ENCODE measurements at regions not wholly inside any gene's neighbourhood (a gene's known extent, or its start where the extent isn't known, plus 50 kb on each side); places are given as distances from the start of the nearest gene placed in this dataset.

DNA sequence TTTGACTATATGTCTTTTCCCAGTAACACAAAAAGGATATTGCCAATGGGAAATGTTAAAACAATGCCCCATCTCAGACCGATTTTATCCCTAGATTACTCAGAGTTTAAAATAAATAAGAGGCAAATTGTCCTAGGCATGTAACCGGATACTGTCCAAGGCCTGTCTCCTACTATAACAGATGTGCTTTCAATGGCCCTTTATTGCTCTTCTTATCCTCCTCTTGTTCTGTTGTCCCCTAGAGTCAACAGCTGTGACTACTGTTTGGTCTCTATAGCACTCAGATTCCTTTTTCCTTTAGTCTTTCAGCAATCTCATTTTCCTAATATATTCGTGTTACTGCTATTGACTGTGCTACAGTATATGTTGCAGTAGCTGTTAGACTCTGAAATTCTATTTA is 66.8 kb upstream of the PLS3 start:
- no peak for FAIRE-seq
- TF ChIP-seq SPI1 (IDR thresholded peaks at IDR 0.05; ENCODE audit: low read depth, low read length) (no peak), POLR2A (IDR thresholded peaks at IDR 0.05; ENCODE audit: low read depth, low read length) (no peak), POLR2AphosphoS5 (IDR thresholded peaks at IDR 0.05; ENCODE audit: low read depth, low read length) (no peak), PAX5 (IDR thresholded peaks at IDR 0.05; ENCODE audit: insufficient read depth, low read length, severe bottlenecking) (no peak)
- no peak for DNase-seq (ENCODE audit: insufficient read length, low spot score)

DNA sequence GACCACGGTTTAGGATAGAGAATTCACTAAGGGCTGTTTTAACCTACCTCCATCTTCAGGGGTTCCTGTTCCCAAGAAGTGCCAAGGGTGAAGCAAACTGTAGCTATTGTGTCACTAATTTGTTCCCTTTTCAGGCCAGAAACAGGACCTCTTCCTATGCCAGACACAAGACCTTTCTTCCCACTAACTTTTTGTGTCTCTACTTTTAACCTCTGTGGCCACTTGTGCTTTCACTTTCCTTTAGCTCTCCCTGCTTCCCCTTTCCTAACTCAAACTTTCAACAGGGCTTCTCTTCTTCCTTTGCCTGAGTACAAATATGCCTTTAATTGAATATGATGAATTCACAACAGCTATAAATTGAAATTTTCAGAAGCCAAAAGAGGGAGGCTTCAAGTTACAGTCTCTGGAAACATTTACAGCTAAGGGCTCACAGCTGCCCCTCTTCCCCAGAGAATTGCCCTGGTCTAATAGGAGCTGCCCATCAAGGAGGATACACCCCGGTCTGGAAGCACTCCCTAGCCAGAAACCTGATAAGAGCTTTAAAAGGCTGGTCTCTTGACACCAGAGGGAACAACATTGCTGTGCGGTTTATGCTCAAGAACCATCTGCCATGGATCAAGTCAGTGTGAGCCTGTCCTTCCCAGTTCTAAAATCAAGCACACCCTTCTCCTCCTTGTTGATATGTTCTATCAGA is 61.7 kb upstream of the PLS3 start:
- FAIRE-seq: no peak
- TF ChIP-seq POLR2A (IDR thresholded peaks at IDR 0.05; ENCODE audit: low read depth, low read length): no peak
- TF ChIP-seq SPI1 (IDR thresholded peaks at IDR 0.05; ENCODE audit: low read depth, low read length): peak; percentile 23; the same call in 1 of the 2 replicates
- no peak for DNase-seq (ENCODE audit: insufficient read length, low spot score)

DNA sequence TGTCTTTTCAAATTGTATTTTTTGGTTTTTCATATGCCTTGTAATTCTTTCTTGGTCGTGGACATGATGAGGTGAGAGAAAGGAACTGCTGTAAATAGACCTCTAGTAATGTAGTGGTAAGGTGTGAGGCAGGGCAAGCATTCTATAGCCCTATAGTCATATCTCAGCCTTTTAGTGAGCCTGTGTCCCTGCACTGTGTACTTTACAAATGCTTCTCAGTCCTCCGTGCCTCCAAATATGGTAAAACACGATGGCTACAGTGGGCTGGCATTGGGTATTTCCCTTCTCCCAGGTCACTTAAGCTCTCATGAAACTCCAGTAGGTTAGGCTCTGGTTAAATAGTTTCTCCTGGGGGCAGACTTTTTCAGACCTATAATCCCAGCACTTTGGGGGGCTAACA is 57.9 kb upstream of the PLS3 start:
- TF ChIP-seq SPI1 (IDR thresholded peaks at IDR 0.05; ENCODE audit: low read depth, low read length) (no peak), PAX5 (IDR thresholded peaks at IDR 0.05; ENCODE audit: insufficient read depth, low read length, severe bottlenecking) (no peak), POU2F2 (IDR thresholded peaks at IDR 0.05; ENCODE audit: low read depth, low read length) (no peak), POLR2AphosphoS5 (IDR thresholded peaks at IDR 0.05; ENCODE audit: low read depth, low read length) (no peak), POLR2A (IDR thresholded peaks at IDR 0.05; ENCODE audit: low read depth, low read length) (no peak), TAF1 (IDR thresholded peaks at IDR 0.05; ENCODE audit: low read depth, low read length) (no peak)
- DNase-seq (ENCODE audit: insufficient read length, low spot score) (no peak), FAIRE-seq (no peak)

DNA sequence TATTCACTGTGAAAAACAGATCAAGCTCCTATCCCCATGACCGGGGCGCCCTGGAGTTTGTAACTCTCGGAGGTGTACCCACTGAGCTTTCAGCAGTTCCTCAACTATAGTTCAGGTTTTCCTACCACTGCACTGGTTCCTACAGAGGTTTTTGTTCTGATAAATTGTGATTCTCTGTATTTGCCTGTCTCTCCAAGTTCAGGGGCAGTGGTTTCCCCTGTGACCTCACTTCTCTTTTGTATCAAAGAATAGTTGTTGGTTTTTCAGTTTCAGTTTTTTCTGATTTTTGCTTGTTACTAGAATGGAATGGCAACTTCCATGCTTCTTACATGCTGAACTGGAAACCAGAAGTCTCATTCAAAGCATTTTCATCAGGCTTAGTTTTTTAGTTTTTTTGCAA is 56.8 kb upstream of the PLS3 start:
- DNase-seq (ENCODE audit: insufficient read length, low spot score) (no peak), FAIRE-seq (no peak)
- TF ChIP-seq PAX5 (IDR thresholded peaks at IDR 0.05; ENCODE audit: insufficient read depth, low read length, severe bottlenecking): no peak
- TF ChIP-seq POLR2AphosphoS5 (IDR thresholded peaks at IDR 0.05; ENCODE audit: low read depth, low read length): no peak
- no peak for TF ChIP-seq POU2F2 (IDR thresholded peaks at IDR 0.05; ENCODE audit: low read depth, low read length)
- TF ChIP-seq SPI1 (IDR thresholded peaks at IDR 0.05; ENCODE audit: low read depth, low read length): no peak
- no peak for TF ChIP-seq POLR2A (IDR thresholded peaks at IDR 0.05; ENCODE audit: low read depth, low read length)
- no peak for TF ChIP-seq TAF1 (IDR thresholded peaks at IDR 0.05; ENCODE audit: low read depth, low read length)

All from GM12891 (cell line).